T-helper 17 cell (primary cell): ENCODE measurements at regions not wholly inside any gene's neighbourhood (a gene's known extent, or its start where the extent isn't known, plus 50 kb on each side); places are given as distances from the start of the nearest gene placed in this dataset.

Experiments
- ATAC-seq: fragments of 150-1000 bp; cut with Tn5 transposase; 2 replicates; pipeline ENCODE4 v1.10.0; 2021; ENCODE audit warnings: mild to moderate bottlenecking, moderate library complexity
- DNase-seq, 3 donors: peaks; one replicate each; pipeline versions ENCODE4 v3.0.0 to v3.0.0-alpha.2; 2020 to 2021
- H3K9me3 ChIP-seq: one replicate; pipeline ENCODE4 v1.7.0; 2013; ENCODE audit warnings: low read length, mild to moderate bottlenecking; ENCODE audit not compliant: control insufficient read depth, poor library complexity, severe bottlenecking
- H3K27ac Mint-ChIP-seq: one replicate; pipeline ENCODE4 v1.8.0; 2022; ENCODE audit warnings: mild to moderate bottlenecking, moderate library complexity, mixed read lengths
- H3K27me3 Mint-ChIP-seq: one replicate; pipeline ENCODE4 v1.8.0; 2022; ENCODE audit warnings: mixed read lengths
- H3K36me3 Mint-ChIP-seq: one replicate; pipeline ENCODE4 v1.8.0; 2022; ENCODE audit warnings: low read depth, mixed read lengths
- H3K4me1 Mint-ChIP-seq: one replicate; pipeline ENCODE4 v1.8.0; 2022; ENCODE audit warnings: mild to moderate bottlenecking, mixed read lengths
- H3K4me3 Mint-ChIP-seq: one replicate; pipeline ENCODE4 v1.8.0; 2022; ENCODE audit warnings: mild to moderate bottlenecking, moderate library complexity, mixed read lengths

DNA sequence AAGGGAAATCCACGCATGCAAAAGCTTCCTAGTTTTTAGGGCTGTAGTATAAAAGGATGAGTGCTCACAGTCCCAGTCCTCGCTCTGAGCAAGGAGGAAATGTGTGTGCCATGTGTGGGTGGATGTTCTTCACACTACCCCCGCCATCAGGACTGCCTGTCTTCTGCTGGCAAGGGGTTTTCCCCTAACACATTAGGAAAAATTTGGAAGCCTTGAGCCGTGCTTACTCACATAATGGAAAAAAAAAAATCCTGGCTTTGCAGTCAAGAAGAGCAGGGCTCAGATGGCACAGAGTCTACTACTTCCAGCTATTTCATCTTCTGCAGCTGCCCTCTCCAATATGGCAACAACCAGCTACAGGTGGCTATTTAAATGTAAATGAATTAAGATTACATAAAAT is 363.1 kb downstream of the PLPP3 start:
- H3K4me1 Mint-ChIP-seq = no peaks in the 10 kb centered on the region
- H3K27ac Mint-ChIP-seq = no peak overlapping the region
- no peak overlapping the region for H3K4me3 Mint-ChIP-seq
- H3K36me3 Mint-ChIP-seq = no peaks in the 10 kb centered on the region
- ATAC-seq (no peak), DNase-seq (no peak)
- H3K9me3 ChIP-seq = no peaks in the 10 kb centered on the region
- H3K27me3 Mint-ChIP-seq = no peaks in the 10 kb centered on the region

DNA sequence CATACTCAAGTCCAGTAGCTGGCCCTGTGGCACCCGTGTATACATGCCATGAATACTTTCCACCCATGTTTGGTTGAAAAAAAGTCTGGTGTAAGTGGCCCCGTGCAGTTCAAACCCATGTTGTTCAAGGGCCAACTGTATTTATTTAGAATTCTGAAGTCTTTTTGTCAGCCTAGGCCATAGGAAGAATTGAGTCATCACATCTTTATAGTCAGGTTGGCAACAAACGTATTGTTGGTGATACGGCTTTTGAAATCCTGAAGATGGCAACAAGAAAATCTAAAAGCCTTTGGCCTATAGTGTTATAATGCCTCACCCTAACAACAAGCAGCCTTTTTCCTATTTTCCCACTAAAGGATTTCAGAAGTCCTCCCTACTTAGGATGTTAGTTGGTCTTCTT is 363.6 kb downstream of the PLPP3 start:
- Mint-ChIP-seq H3K4me1 (no peaks in the 10 kb centered on the region), H3K27me3 (no peaks in the 10 kb centered on the region), H3K36me3 (no peaks in the 10 kb centered on the region), H3K27ac (no peak overlapping the region), H3K4me3 (no peak overlapping the region)
- no peak for DNase-seq
- ATAC-seq = no peak
- H3K9me3 ChIP-seq = no peaks in the 10 kb centered on the region

DNA sequence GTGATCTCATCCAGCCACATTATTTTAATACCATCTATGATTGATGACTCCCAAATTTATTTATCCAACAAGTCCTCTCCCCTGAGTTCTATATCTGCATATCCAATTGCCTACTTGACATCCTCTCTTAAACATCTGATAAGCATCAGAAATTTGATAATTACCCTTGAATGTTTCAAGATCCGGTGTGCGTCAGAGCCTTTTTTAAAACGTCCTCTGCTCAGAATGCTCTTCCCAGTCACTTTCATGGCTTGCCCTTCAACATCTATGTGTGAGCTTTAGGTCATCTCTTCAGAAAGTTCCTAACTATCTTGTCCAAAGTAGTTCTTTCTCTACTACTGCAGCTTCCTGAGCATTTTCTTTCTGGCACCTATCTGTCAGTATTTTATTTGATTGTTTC is 364.3 kb downstream of the PLPP3 start:
- Mint-ChIP-seq H3K4me3 (no peak overlapping the region), H3K27me3 (no peaks in the 10 kb centered on the region), H3K36me3 (no peaks in the 10 kb centered on the region), H3K4me1 (no peaks in the 10 kb centered on the region), H3K27ac (no peak overlapping the region)
- no peaks in the 10 kb centered on the region for H3K9me3 ChIP-seq
- ATAC-seq = no peak
- no peak for DNase-seq

DNA sequence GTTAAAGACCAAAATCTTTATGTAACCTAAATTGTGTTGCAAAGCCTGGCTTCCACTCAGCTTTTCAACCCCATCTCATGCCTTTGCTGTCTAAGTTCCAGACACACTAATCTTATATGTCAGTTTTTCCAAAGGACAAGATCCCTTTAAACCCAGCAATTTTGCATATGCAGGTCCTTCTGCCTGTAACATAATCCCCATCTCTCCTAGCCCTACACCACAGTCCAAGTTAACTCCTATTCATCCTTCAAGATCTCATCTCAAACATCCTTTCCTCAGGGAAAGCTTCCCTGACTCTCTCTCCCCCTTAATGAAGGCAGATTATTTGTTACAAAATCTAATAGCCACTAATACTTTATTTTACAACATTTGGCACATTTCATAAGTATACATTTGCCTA is 366.3 kb downstream of the PLPP3 start:
- Mint-ChIP-seq H3K27me3 (no peaks in the 10 kb centered on the region), H3K27ac (no peak overlapping the region), H3K36me3 (no peaks in the 10 kb centered on the region), H3K4me1 (no peaks in the 10 kb centered on the region), H3K4me3 (no peak overlapping the region)
- no peak for ATAC-seq
- no peak for DNase-seq
- no peaks in the 10 kb centered on the region for H3K9me3 ChIP-seq

DNA sequence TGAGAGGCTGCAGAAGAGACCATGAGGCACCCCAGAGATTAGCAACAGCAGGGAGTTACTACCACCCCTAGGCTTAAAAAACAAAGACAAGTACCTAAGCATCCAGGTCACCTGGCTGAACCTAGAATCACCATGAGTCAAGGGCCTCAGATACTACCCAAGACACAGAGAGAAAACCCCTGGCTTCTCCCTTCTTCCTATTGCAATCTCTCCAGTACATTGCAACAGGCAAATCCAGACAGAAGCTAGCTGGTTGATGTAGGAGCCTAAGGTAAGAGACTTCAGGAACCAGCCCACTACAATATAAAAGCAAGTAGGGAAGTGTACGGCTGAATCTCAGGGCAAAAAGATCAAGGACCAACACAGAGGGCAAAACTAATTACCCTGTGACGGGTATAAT is 367.2 kb downstream of the PLPP3 start:
- ATAC-seq (no peak), DNase-seq (no peak)
- no peaks in the 10 kb centered on the region for H3K9me3 ChIP-seq
- H3K4me3 Mint-ChIP-seq = no peak overlapping the region
- H3K4me1 Mint-ChIP-seq = no peaks in the 10 kb centered on the region
- no peak overlapping the region for H3K27ac Mint-ChIP-seq
- no peaks in the 10 kb centered on the region for H3K27me3 Mint-ChIP-seq
- H3K36me3 Mint-ChIP-seq = no peaks in the 10 kb centered on the region

DNA sequence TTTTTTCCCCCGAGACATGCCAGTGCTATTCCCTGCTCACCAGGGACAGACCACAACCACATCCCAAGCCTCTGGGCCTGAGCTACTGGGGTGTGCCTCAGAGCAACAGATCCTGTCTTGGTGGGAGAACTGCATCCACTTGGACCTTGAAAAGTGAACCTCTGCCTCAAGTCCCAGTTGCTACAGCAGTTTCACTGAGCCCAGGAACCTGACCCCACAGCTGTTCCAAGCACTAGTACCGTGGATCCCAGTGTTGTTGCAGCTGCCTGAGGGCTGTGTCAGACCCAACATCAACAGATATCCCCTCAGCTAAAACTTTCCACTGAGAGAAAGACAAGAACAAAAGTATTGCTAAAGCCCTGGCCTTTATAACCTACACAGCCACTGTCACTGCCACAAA is 373.0 kb downstream of the PLPP3 start:
- Mint-ChIP-seq H3K4me1 (no peaks in the 10 kb centered on the region), H3K27me3 (peaks cover 7% of the 10 kb centered on the region), H3K27ac (no peak overlapping the region), H3K4me3 (no peak overlapping the region), H3K36me3 (no peaks in the 10 kb centered on the region)
- ATAC-seq = no peak
- no peak for DNase-seq
- no peaks in the 10 kb centered on the region for H3K9me3 ChIP-seq

DNA sequence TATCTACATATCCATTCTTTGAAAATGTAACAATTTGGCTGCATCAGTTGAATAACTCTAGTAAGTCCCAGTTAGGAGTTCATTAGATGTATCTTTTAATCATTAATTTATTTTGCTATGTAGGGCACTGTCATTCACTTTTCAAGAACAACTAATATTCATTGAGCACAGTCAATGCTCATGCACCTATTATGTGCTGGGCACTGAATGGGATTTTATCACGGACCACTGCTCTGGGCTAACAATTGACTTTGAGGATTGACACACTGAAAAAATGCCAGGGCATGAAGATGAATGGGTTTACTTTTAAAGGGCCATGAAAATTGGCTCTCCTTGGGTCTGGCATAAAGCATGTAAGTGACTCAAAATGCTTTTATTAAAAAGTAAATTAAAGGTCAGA is 375.2 kb downstream of the PLPP3 start:
- no peaks in the 10 kb centered on the region for H3K9me3 ChIP-seq
- no peak overlapping the region for H3K4me3 Mint-ChIP-seq
- H3K27ac Mint-ChIP-seq = no peak overlapping the region
- no peak for ATAC-seq
- H3K36me3 Mint-ChIP-seq = no peaks in the 10 kb centered on the region
- no peaks in the 10 kb centered on the region for H3K4me1 Mint-ChIP-seq
- peaks cover 7% of the 10 kb centered on the region for H3K27me3 Mint-ChIP-seq
- DNase-seq = no peak

DNA sequence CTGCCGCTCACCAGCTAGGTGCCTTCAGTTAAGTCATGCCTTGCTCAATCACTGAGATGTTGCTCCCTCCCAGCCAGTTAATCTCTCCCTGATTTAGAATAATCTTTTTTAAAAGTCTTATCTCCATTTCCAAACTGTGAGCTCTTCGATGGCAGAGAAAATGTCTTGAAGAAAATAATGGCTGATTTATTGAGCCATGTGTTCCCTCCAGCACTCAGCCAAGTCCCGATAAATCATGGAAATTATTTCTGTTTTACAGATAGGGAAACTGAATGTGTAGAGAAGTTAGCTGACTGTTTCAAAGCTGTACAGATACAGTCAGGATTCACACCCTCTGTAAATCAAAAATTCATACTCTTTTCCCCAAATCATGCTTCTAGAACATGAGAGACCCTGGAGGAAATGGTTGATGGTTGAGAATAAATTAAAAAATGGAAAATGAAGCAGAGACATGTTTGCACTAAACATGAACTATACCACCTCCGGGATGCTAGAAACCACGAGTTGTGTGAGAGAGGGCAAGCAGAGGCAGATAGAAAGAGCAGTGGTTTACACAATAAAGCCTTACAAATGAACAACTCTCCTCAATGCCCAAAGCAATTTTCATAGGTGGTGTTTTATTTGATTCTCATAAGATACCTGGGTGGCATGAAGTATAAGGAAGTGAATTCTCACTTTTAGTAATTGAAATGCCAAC is 376.4 kb downstream of the PLPP3 start:
- H3K27ac Mint-ChIP-seq = no peak overlapping the region
- peaks cover 7% of the 10 kb centered on the region for H3K27me3 Mint-ChIP-seq
- H3K36me3 Mint-ChIP-seq = no peaks in the 10 kb centered on the region
- no peak for ATAC-seq
- DNase-seq = no peak
- no peaks in the 10 kb centered on the region for H3K4me1 Mint-ChIP-seq
- H3K4me3 Mint-ChIP-seq = no peak overlapping the region
- no peaks in the 10 kb centered on the region for H3K9me3 ChIP-seq

DNA sequence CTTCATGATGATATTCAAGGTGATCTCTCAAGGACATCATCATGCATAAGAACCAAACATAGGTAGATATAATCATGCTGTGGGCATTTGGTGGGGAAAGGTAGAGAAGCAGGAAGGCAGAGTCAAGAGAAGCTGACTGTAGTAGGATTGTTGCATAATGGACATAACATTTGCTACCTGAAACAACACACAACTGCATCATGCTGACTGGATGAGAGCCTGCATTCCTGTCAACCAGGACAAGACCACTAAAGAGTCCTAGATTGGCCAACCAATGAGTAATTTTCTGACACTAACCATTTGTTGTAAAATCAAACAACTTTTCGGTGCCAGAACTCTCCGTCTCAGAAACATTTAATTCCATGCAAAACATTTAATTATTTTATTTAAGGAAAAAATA is 377.2 kb downstream of the PLPP3 start:
- ATAC-seq (no peak), DNase-seq (no peak)
- Mint-ChIP-seq H3K4me1 (no peaks in the 10 kb centered on the region), H3K27ac (no peak overlapping the region), H3K4me3 (no peak overlapping the region), H3K36me3 (no peaks in the 10 kb centered on the region), H3K27me3 (peaks cover 7% of the 10 kb centered on the region)
- H3K9me3 ChIP-seq = no peaks in the 10 kb centered on the region

DNA sequence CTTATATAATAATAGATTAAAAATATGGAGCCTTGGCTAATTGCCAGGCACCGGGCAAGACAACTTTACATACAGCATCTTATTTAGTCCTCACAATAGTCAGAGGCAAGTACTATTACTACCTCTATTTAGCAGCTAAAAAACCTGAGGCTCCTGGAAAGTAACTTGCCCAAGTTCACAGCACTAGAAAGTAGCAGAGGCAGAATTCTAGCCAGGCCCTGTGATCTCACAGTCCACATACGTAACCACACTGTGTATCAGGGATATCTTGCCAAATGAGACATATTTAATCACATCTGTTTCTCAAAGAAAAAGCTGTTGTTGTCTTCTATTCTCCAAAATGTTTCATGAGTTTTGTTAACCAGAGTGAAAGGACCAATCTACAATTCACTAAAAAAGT is 378.5 kb downstream of the PLPP3 start:
- no peaks in the 10 kb centered on the region for H3K9me3 ChIP-seq
- no peak overlapping the region for H3K27ac Mint-ChIP-seq
- DNase-seq (no peak), ATAC-seq (no peak)
- H3K36me3 Mint-ChIP-seq = no peaks in the 10 kb centered on the region
- H3K27me3 Mint-ChIP-seq = peaks cover 7% of the 10 kb centered on the region
- no peaks in the 10 kb centered on the region for H3K4me1 Mint-ChIP-seq
- no peak overlapping the region for H3K4me3 Mint-ChIP-seq

DNA sequence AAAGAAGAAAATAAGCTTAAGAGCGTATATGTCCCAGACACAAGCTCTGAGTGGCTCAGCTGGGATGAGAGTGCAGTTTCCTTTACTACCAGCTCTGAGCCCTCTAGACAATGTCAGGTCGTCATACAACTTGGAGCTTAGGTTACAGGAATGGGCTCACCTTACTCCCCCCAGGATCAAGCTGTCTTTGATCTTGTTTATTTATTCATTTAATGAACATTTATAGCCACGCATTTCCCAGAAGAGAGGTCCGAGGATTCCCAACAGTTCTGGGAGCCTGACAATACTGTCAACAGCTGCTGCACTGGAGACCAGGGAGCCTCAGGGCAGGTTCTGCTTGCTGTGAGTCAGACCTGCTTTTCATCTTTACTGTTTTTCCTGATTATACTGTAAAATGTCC is 378.9 kb downstream of the PLPP3 start:
- ATAC-seq = no peak
- no peak for DNase-seq
- Mint-ChIP-seq H3K4me3 (no peak overlapping the region), H3K27me3 (peaks cover 7% of the 10 kb centered on the region), H3K27ac (no peak overlapping the region), H3K36me3 (no peaks in the 10 kb centered on the region), H3K4me1 (no peaks in the 10 kb centered on the region)
- H3K9me3 ChIP-seq = no peaks in the 10 kb centered on the region

DNA sequence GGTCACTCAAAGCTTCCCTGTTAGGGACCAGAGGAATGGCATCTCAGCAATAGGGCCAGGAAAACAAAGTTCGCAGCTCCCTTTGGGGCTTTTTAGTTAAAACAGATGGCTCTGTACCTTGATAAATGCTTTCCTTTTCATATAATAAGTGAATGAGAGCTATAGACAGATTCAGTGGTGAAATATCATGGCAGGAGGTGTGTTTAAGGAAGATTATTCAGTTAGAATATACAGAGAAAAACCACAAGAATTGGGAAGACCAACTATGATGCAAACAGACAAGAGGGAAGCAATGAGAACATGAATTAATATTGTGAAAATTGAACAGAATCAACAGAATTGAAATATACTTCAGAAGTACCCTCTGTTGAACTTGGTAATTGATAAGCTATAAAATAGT is 379.4 kb downstream of the PLPP3 start:
- H3K36me3 Mint-ChIP-seq = no peaks in the 10 kb centered on the region
- H3K4me3 Mint-ChIP-seq = no peak overlapping the region
- H3K27ac Mint-ChIP-seq = no peak overlapping the region
- DNase-seq (no peak), ATAC-seq (no peak)
- no peaks in the 10 kb centered on the region for H3K9me3 ChIP-seq
- H3K27me3 Mint-ChIP-seq = peaks cover 7% of the 10 kb centered on the region
- no peaks in the 10 kb centered on the region for H3K4me1 Mint-ChIP-seq

DNA sequence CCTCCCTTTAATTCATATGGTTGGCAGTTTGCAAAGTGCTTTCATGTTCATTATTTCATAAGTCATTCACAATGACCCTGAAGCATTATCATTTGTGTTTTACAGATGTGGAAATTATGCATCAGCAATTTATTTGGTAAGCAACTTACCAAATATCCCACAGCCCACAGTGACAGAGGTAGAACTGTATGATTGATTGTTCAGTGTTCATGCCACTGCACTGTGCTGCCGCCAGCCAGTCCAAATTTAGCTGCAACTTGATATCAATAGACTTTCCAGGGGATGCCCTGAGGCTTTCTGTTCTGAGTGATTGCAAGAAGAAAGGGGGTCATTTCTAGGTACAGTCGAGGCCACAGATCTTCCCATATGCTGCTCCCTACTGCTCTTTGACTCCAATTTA is 380.3 kb downstream of the PLPP3 start:
- no peaks in the 10 kb centered on the region for H3K36me3 Mint-ChIP-seq
- no peaks in the 10 kb centered on the region for H3K4me1 Mint-ChIP-seq
- no peak overlapping the region for H3K27ac Mint-ChIP-seq
- ATAC-seq = no peak
- DNase-seq = no peak
- no peaks in the 10 kb centered on the region for H3K9me3 ChIP-seq
- H3K4me3 Mint-ChIP-seq = no peak overlapping the region
- H3K27me3 Mint-ChIP-seq = peaks cover 7% of the 10 kb centered on the region

DNA sequence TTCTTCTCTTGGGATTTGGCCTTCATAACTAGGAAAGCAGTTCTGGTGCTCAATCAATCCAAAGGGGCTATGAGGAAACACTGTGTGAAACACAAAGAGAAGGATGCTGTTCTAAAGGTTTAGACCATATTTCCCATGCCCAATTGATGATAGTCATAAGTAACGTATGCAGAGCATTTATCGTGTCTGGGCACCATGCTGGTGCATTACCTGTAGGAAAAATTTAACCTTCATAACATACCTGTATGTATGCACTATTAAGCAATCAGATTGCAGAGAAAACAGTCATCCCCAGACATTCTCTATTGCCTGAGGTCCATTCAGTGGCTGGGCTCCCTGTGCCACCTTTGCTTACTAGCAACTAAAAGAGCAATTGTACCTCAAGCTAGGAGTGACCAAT is 381.4 kb downstream of the PLPP3 start:
- peaks cover 3% of the 10 kb centered on the region for H3K27me3 Mint-ChIP-seq
- H3K27ac Mint-ChIP-seq = no peak overlapping the region
- no peak for ATAC-seq
- H3K9me3 ChIP-seq = no peaks in the 10 kb centered on the region
- DNase-seq = no peak
- no peak overlapping the region for H3K4me3 Mint-ChIP-seq
- H3K4me1 Mint-ChIP-seq = no peaks in the 10 kb centered on the region
- no peaks in the 10 kb centered on the region for H3K36me3 Mint-ChIP-seq
